CD4-positive, alpha-beta T cell (primary cell): ENCODE measurements at regions not wholly inside any gene's neighbourhood (a gene's known extent, or its start where the extent isn't known, plus 50 kb on each side); places are given as distances from the start of the nearest gene placed in this dataset.

Source experiments
- ATAC-seq: fragments of 200-7000 bp; cut with Tn5 transposase; one replicate; pipeline ENCODE4 v1.10.0; 2022; ENCODE audit warnings: mild to moderate bottlenecking; ENCODE audit not compliant: poor library complexity
- CTCF ChIA-PET: fragments of 350-600 bp; sonication (Branson Sonifier 250); formaldehyde crosslinking; loops from one replicate; lab custom pipeline; 2021; ENCODE audit warnings: antibody characterized with exemption, inconsistent platforms; lab: Charles Lee
- POLR2A ChIA-PET: fragments of 350-600 bp; sonication (Branson Sonifier 250); formaldehyde crosslinking; loops from one replicate; lab custom pipeline; 2021; ENCODE audit warnings: antibody characterized with exemption, inconsistent platforms; lab: Charles Lee
- DNase-seq, 14 experiments: peaks; one replicate each; pipeline ENCODE4 v3.0.0-alpha.2; 2013 to 2020; ENCODE audit warnings: mixed read lengths in 2 of 14
- H3K27ac ChIP-seq, 2 donors: one replicate each; pipeline versions ENCODE4 v1.5.1 to v1.7.0; 2013; ENCODE audit warnings: low read length in 2 of 2, low read depth in 1 of 2, mild to moderate bottlenecking in 1 of 2
- H3K27me3 ChIP-seq, 2 experiments: 1 replicate in 1 of 2; 2 replicates in 1 of 2; pipeline versions ENCODE4 v1.6.1 to v1.7.0; 2013; ENCODE audit warnings: low read length in 2 of 2, control low read depth in 1 of 2, mild to moderate bottlenecking in 1 of 2, moderate library complexity in 1 of 2; ENCODE audit not compliant: insufficient read depth in 2 of 2, control insufficient read depth in 1 of 2
- H3K36me3 ChIP-seq: one replicate; pipeline ENCODE4 v1.6.1; 2013; ENCODE audit warnings: low read length, control low read depth; ENCODE audit not compliant: insufficient read depth
- H3K4me1 ChIP-seq: one replicate; pipeline ENCODE4 v1.6.1; 2013; ENCODE audit warnings: low read length, control low read depth; ENCODE audit not compliant: insufficient read depth
- H3K4me3 ChIP-seq: one replicate; pipeline ENCODE4 v1.5.1; 2013; ENCODE audit warnings: mild to moderate bottlenecking, low read length, moderate library complexity
- H3K9me3 ChIP-seq, 2 experiments: 1 replicate in 1 of 2; 2 replicates in 1 of 2; pipeline versions ENCODE4 v1.6.1 to v1.7.0; 2013; ENCODE audit warnings: low read length in 2 of 2, mild to moderate bottlenecking in 2 of 2, control low read depth in 1 of 2, moderate library complexity in 1 of 2; ENCODE audit not compliant: control insufficient read depth in 1 of 2, insufficient read depth in 1 of 2
- H3K27ac Mint-ChIP-seq: one replicate; pipeline ENCODE4 v1.8.0; 2020; ENCODE audit warnings: mixed read lengths
- H3K27me3 Mint-ChIP-seq: one replicate; pipeline ENCODE4 v1.8.0; 2021; ENCODE audit warnings: mixed read lengths
- H3K36me3 Mint-ChIP-seq: one replicate; pipeline ENCODE4 v1.8.0; 2021; ENCODE audit warnings: low read depth, mixed read lengths
- H3K4me1 Mint-ChIP-seq: one replicate; pipeline ENCODE4 v1.8.0; 2021; ENCODE audit warnings: low read depth, mixed read lengths
- H3K4me3 Mint-ChIP-seq: one replicate; pipeline ENCODE4 v1.8.0; 2020; ENCODE audit warnings: mild to moderate bottlenecking, mixed read lengths
- H3K9me3 Mint-ChIP-seq: one replicate; pipeline ENCODE4 v1.8.0; 2020; ENCODE audit warnings: mixed read lengths
- intact Hi-C, 2 experiments: fragments of 100-400 bp; cut with DNase I in 1 of 2; cut with micrococcal nuclease in 1 of 2; formaldehyde crosslinking; loops; one replicate each; pipeline versions ENCODE4 v1.15.1 to v1.9.0; 2023 to 2025; cut with DNase I, micrococcal nuclease
- TF ChIP-seq, protein P1 (sequence below): fragments of 200-600 bp; IDR thresholded peaks from one replicate; pipeline ENCODE4 v1.8.0; 2022; ENCODE audit warnings: antibody characterized with exemption, mild to moderate bottlenecking

DNA sequence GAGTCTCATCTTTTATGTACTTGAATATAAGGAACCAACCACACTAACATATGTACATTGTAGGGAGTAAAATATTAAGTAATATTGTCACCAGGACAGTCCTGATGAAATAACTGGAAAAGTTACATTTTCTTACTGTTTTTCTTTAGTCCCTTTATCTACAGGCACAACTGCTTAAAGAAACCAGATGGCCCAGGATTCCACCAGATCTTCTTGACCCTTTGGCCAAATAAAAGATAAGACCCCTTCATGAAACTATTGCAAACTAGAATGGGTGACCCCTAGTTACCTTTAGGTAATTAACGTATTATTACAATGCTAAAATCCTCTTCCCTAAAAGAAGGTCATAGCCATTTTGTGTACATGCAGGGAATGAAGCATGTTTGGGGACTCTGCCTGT, 106.3 kb upstream of the FTMT start:
- no peaks in the 10 kb centered on the region for H3K36me3 ChIP-seq
- POLR2A ChIA-PET, result no interaction called here

DNA sequence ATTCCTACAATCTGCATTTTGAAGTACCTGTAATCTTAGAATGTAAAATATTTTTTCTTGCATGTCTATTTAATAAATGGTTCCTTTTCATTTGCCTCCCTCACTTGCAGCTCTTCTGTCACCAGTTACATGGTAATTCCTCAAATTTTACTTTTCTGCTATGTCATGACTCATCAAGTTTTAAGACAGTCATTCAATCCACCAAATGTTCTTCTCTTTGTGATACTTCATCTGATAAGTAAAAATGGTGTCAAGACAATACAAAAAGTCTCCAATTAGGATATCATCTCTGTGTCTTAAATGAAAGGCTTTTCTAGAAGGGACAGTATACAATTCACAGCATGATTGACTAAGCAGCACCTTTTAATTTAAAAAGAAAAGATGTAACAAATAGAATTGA, 104.9 kb upstream of the FTMT start:
- intact Hi-C loops, result no loop called here
- H3K9me3 Mint-ChIP-seq, result no peaks in the 10 kb centered on the region
- Histone ChIP-seq H3K36me3 (no peaks in the 10 kb centered on the region), H3K4me1 (no peaks in the 10 kb centered on the region), H3K4me3 (no peak overlapping the region), H3K27ac (no peak overlapping the region), H3K27me3 (no peaks in the 10 kb centered on the region), H3K9me3 (no peaks in the 10 kb centered on the region)
- ChIA-PET POLR2A (no interaction called here), CTCF (no interaction called here)
- no peaks in the 10 kb centered on the region for H3K4me1 Mint-ChIP-seq
- TF ChIP-seq, protein P1, sequence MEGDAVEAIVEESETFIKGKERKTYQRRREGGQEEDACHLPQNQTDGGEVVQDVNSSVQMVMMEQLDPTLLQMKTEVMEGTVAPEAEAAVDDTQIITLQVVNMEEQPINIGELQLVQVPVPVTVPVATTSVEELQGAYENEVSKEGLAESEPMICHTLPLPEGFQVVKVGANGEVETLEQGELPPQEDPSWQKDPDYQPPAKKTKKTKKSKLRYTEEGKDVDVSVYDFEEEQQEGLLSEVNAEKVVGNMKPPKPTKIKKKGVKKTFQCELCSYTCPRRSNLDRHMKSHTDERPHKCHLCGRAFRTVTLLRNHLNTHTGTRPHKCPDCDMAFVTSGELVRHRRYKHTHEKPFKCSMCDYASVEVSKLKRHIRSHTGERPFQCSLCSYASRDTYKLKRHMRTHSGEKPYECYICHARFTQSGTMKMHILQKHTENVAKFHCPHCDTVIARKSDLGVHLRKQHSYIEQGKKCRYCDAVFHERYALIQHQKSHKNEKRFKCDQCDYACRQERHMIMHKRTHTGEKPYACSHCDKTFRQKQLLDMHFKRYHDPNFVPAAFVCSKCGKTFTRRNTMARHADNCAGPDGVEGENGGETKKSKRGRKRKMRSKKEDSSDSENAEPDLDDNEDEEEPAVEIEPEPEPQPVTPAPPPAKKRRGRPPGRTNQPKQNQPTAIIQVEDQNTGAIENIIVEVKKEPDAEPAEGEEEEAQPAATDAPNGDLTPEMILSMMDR, result no peak
- H3K27me3 Mint-ChIP-seq, result no peaks in the 10 kb centered on the region
- H3K36me3 Mint-ChIP-seq, result no peaks in the 10 kb centered on the region
- ATAC-seq (no peak), DNase-seq (no peak)
- H3K4me3 Mint-ChIP-seq, result no peak overlapping the region
- H3K27ac Mint-ChIP-seq, result no peak overlapping the region

More for the DNA sequence above, 106.3 kb upstream of the FTMT start:
- Mint-ChIP-seq H3K9me3 (peaks cover 3% of the 10 kb centered on the region), H3K4me1 (no peaks in the 10 kb centered on the region), H3K36me3 (no peaks in the 10 kb centered on the region), H3K27ac (no peak overlapping the region), H3K4me3 (no peak overlapping the region), H3K27me3 (no peaks in the 10 kb centered on the region)
- no peak overlapping the region for H3K27ac ChIP-seq
- H3K4me3 ChIP-seq, result no peak overlapping the region
- H3K4me1 ChIP-seq, result no peaks in the 10 kb centered on the region
- intact Hi-C loops, result no loop called here
- no peaks in the 10 kb centered on the region for H3K9me3 ChIP-seq
- no peaks in the 10 kb centered on the region for H3K27me3 ChIP-seq
- CTCF ChIA-PET, result no interaction called here
- TF ChIP-seq, protein P1, result no peak
- DNase-seq (no peak), ATAC-seq (no peak)

DNA sequence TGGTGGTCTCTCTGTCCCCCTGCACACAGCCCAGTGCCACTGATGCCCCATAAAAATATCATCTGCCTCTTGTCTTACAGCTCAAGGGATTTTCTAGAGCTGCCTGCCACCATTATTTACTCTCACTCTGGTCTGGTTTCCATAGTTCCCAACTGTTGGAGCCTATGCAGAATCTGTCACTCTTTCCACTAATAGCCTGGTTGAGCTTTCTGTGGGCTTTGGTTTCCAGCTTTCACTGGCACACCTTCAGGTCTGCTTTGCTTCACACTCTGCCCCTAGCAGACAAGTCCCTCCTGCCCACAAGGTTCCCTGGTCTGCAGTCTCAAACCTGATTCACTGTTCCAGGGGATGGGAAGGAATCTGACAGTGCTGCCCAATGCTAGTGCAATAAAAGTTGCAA, 103.0 kb upstream of the FTMT start:
- POLR2A ChIA-PET, result no interaction called here

More for the DNA sequence above, 103.0 kb upstream of the FTMT start:
- H3K4me3 ChIP-seq, result no peak overlapping the region
- ATAC-seq, result no peak
- Mint-ChIP-seq H3K36me3 (no peaks in the 10 kb centered on the region), H3K27me3 (no peaks in the 10 kb centered on the region), H3K4me3 (no peak overlapping the region), H3K27ac (no peak overlapping the region), H3K9me3 (no peaks in the 10 kb centered on the region), H3K4me1 (no peaks in the 10 kb centered on the region)
- no peaks in the 10 kb centered on the region for H3K27me3 ChIP-seq
- TF ChIP-seq, protein P1, result no peak
- no peak overlapping the region for H3K27ac ChIP-seq
- CTCF ChIA-PET, result no interaction called here
- no peak for DNase-seq
- H3K36me3 ChIP-seq, result no peaks in the 10 kb centered on the region
- no peaks in the 10 kb centered on the region for H3K4me1 ChIP-seq
- H3K9me3 ChIP-seq, result no peaks in the 10 kb centered on the region
- intact Hi-C loops, result no loop called here
